CD14-positive monocyte (primary cell): ENCODE measurements at regions not wholly inside any gene's neighbourhood (a gene's known extent, or its start where the extent isn't known, plus 50 kb on each side); places are given as distances from the start of the nearest gene placed in this dataset.

Source experiments
- DNase-seq, 3 donors: peaks; one replicate each; pipeline ENCODE4 v3.0.0-alpha.2; 2011 to 2022
- H2AFZ ChIP-seq: 2 replicates; pipeline ENCODE4 v1.6.0; 2012; ENCODE audit warnings: mild to moderate bottlenecking, low read depth, low read length, inconsistent platforms; ENCODE audit not compliant: insufficient read depth, poor library complexity, severe bottlenecking
- H3K27ac ChIP-seq, 2 donors: 1 replicate in 1 of 2; 2 replicates in 1 of 2; pipeline ENCODE4 v1.5.1; 2012 to 2013; ENCODE audit warnings: low read length in 2 of 2, control low read depth in 1 of 2, inconsistent platforms in 1 of 2, low read depth in 1 of 2, mild to moderate bottlenecking in 1 of 2
- H3K27me3 ChIP-seq, 2 donors: one replicate each; pipeline versions ENCODE4 v1.6.0 to v1.6.1; 2011 to 2013; ENCODE audit warnings: low read length in 2 of 2; ENCODE audit not compliant: control insufficient read depth in 2 of 2, insufficient read depth in 2 of 2
- H3K36me3 ChIP-seq, 2 donors: replicated peaks in 1 of 2; 1 replicate in 1 of 2; 2 replicates in 1 of 2; pipeline versions ENCODE4 v1.5.1 to v1.6.1; 2012 to 2013; ENCODE audit warnings: low read length in 2 of 2, control low read depth in 1 of 2, inconsistent platforms in 1 of 2, mild to moderate bottlenecking in 1 of 2; ENCODE audit not compliant: insufficient read depth in 2 of 2, control insufficient read depth in 1 of 2
- H3K4me1 ChIP-seq, 2 donors: 1 replicate in 1 of 2; 2 replicates in 1 of 2; pipeline versions ENCODE4 v1.5.1 to v1.6.1; 2012 to 2013; ENCODE audit warnings: low read length in 2 of 2, control low read depth in 1 of 2, inconsistent platforms in 1 of 2, mild to moderate bottlenecking in 1 of 2, moderate library complexity in 1 of 2; ENCODE audit not compliant: insufficient read depth in 2 of 2, control insufficient read depth in 1 of 2
- H3K4me2 ChIP-seq: replicated peaks from 2 replicates; pipeline ENCODE3; 2012; ENCODE audit warnings: low read length, moderate library complexity, mild to moderate bottlenecking; ENCODE audit not compliant: poor library complexity, severe bottlenecking; ENCODE audit errors: extremely low read depth
- H3K4me3 ChIP-seq, 3 experiments: fragments of 200-600 bp in 1 of 3; sonication (generic) in 1 of 3; replicated peaks in 1 of 3; 1 replicate in 2 of 3; 2 replicates in 1 of 3; pipeline ENCODE4 v1.5.1; 2011 to 2013; ENCODE audit warnings: low read length in 3 of 3, mild to moderate bottlenecking in 3 of 3, control low read depth in 2 of 3, low read depth in 2 of 3, inconsistent platforms in 1 of 3, moderate library complexity in 1 of 3
- H3K79me2 ChIP-seq: 2 replicates; pipeline ENCODE4 v1.6.0; 2012; ENCODE audit warnings: mild to moderate bottlenecking, control low read depth, inconsistent platforms, low read length, moderate library complexity; ENCODE audit not compliant: insufficient read depth
- H3K9ac ChIP-seq: 2 replicates; pipeline ENCODE4 v1.6.0; 2017; ENCODE audit warnings: low read length, mild to moderate bottlenecking; ENCODE audit not compliant: insufficient read depth, poor library complexity, severe bottlenecking
- H3K9me3 ChIP-seq, 2 donors: replicated peaks in 1 of 2; 1 replicate in 1 of 2; 2 replicates in 1 of 2; pipeline versions ENCODE4 v1.5.1 to v1.6.1; 2012 to 2013; ENCODE audit warnings: low read length in 2 of 2, control low read depth in 1 of 2; ENCODE audit not compliant: control insufficient read depth in 1 of 2, insufficient read depth in 1 of 2
- H4K20me1 ChIP-seq: 2 replicates; pipeline ENCODE4 v1.6.0; 2012; ENCODE audit warnings: mild to moderate bottlenecking, low read length, control low read depth, moderate library complexity; ENCODE audit not compliant: insufficient read depth
- H3K27ac Mint-ChIP-seq, 7 donors: one replicate each; pipeline ENCODE4 v1.8.0; 2020; ENCODE audit warnings: mild to moderate bottlenecking in 7 of 7, mixed read lengths in 7 of 7, moderate library complexity in 6 of 7, inconsistent platforms in 2 of 7
- H3K27me3 Mint-ChIP-seq, 3 donors: one replicate each; pipeline ENCODE4 v1.8.0; 2021 to 2022; ENCODE audit warnings: low read depth in 3 of 3, mild to moderate bottlenecking in 3 of 3, mixed read lengths in 3 of 3, moderate library complexity in 3 of 3, inconsistent platforms in 1 of 3
- H3K36me3 Mint-ChIP-seq, 2 donors: one replicate each; pipeline ENCODE4 v1.8.0; 2020; ENCODE audit warnings: mixed read lengths in 2 of 2, inconsistent platforms in 1 of 2, mild to moderate bottlenecking in 1 of 2
- H3K4me1 Mint-ChIP-seq: one replicate; pipeline ENCODE4 v1.8.0; 2020; ENCODE audit warnings: mild to moderate bottlenecking, mixed read lengths
- H3K4me3 Mint-ChIP-seq, 2 donors: one replicate each; pipeline ENCODE4 v1.8.0; 2020; ENCODE audit warnings: mild to moderate bottlenecking in 2 of 2, mixed read lengths in 2 of 2, moderate library complexity in 1 of 2
- H3K9me3 Mint-ChIP-seq, 7 donors: one replicate each; pipeline ENCODE4 v1.8.0; 2020 to 2022; ENCODE audit warnings: mixed read lengths in 7 of 7, mild to moderate bottlenecking in 6 of 7, moderate library complexity in 6 of 7, inconsistent platforms in 2 of 7
- CTCF ChIP-seq: fragments of 200-600 bp; IDR thresholded peaks from one replicate; pipeline ENCODE4 v1.8.0; 2022; ENCODE audit warnings: antibody characterized with exemption, mild to moderate bottlenecking
- WGBS: methylation state at CpG from one replicate; pipeline ENCODE4 v1.1.5; 2013; ENCODE audit warnings: missing lambda C conversion rate; ENCODE audit not compliant: insufficient coverage; 5-methylcytosine and 5-hydroxymethylcytosine counted together
- intact Hi-C, 2 donors: fragments of 100-400 bp; cut with micrococcal nuclease; formaldehyde crosslinking; loops; one replicate each; pipeline versions ENCODE4 v1.15.0 to v1.15.1; 2023

GRCh38 chr13:84366506-84366905 lies 484.2 kb upstream of the SLITRK1 start:
- no peak for TF ChIP-seq CTCF
- WGBS, result no CpG with 5 or more reads among the region's 2 CpGs
- no peaks in the 10 kb centered on the region for H3K4me1 Mint-ChIP-seq
- no peak for DNase-seq
- H4K20me1 ChIP-seq, result no peaks in the 10 kb centered on the region
- H3K9ac ChIP-seq, result no peak overlapping the region
- no peaks in the 10 kb centered on the region for H3K79me2 ChIP-seq
- H3K9me3 ChIP-seq, result peaks cover 9% of the 10 kb centered on the region in 2 donors
- no peak overlapping the region for H3K27ac Mint-ChIP-seq
- H3K36me3 Mint-ChIP-seq, result no peaks in the 10 kb centered on the region
- H3K9me3 Mint-ChIP-seq, result peaks cover 0 to 8% (median 4%) of the 10 kb centered on the region in 7 donors
- H3K4me3 Mint-ChIP-seq, result no peak overlapping the region
- no peaks in the 10 kb centered on the region for H3K4me1 ChIP-seq
- no peak overlapping the region for H2AFZ ChIP-seq
- H3K36me3 ChIP-seq, result no peaks in the 10 kb centered on the region
- no peak overlapping the region for H3K4me3 ChIP-seq
- no peaks in the 10 kb centered on the region for H3K27me3 ChIP-seq
- intact Hi-C loops, result no loop called here
- no peak overlapping the region for H3K27ac ChIP-seq
- no peaks in the 10 kb centered on the region for H3K27me3 Mint-ChIP-seq
- H3K4me2 ChIP-seq, result no peak overlapping the region

GRCh38 chr13:84362777-84363176 lies 480.5 kb upstream of the SLITRK1 start:
- no peaks in the 10 kb centered on the region for H3K4me1 ChIP-seq
- H3K4me2 ChIP-seq, result no peak overlapping the region
- no peaks in the 10 kb centered on the region for H3K27me3 ChIP-seq
- H3K4me1 Mint-ChIP-seq, result no peaks in the 10 kb centered on the region
- no peak overlapping the region for H3K27ac ChIP-seq
- no peak overlapping the region for H3K27ac Mint-ChIP-seq
- no peaks in the 10 kb centered on the region for H4K20me1 ChIP-seq
- no peaks in the 10 kb centered on the region for H3K27me3 Mint-ChIP-seq
- no peak for DNase-seq
- no peak overlapping the region for H2AFZ ChIP-seq
- no peak overlapping the region for H3K4me3 ChIP-seq
- H3K36me3 Mint-ChIP-seq, result no peaks in the 10 kb centered on the region
- TF ChIP-seq CTCF, result no peak
- peaks cover 0 to 9% of the 10 kb centered on the region in 2 donors for H3K9me3 ChIP-seq
- intact Hi-C loops, result no loop called here
- no peak overlapping the region for H3K4me3 Mint-ChIP-seq
- no CpG with 5 or more reads among the region's 3 CpGs for WGBS
- H3K79me2 ChIP-seq, result no peaks in the 10 kb centered on the region
- peaks cover 0 to 7% (median 3%) of the 10 kb centered on the region in 7 donors for H3K9me3 Mint-ChIP-seq
- H3K36me3 ChIP-seq, result no peaks in the 10 kb centered on the region
- H3K9ac ChIP-seq, result no peak overlapping the region
